ENCODE measurements at regions not wholly inside any gene's neighbourhood (a gene's known extent, or its start where the extent isn't known, plus 50 kb on each side); places are given as distances from the start of the nearest gene placed in this dataset.

- TF ChIP-seq NR3C1 (IDR thresholded peaks at IDR 0.05) (no peak), FOXS1 (CRISPR knock-in tag; IDR thresholded peaks at IDR 0.05) (no peak), EHMT2 (IDR thresholded peaks at IDR 0.05; ENCODE audit: low read depth) (no peak), CTCF (IDR thresholded peaks at IDR 0.05) (no peak), POLR2A (IDR thresholded peaks at IDR 0.05; ENCODE audit: low read length) (no peak), CEBPB (IDR thresholded peaks at IDR 0.05) (no peak), JUNB (IDR thresholded peaks at IDR 0.05) (no peak), NFE2L2 (conservative IDR thresholded peaks at IDR 0.05; ENCODE audit: low read length) (no peak)
These were observed 306.0 kb upstream of the HS3ST5 start for GRCh38 chr6:114648847-114649246.
